WI38 (cell line): ENCODE measurements at regions not wholly inside any gene's neighbourhood (a gene's known extent, or its start where the extent isn't known, plus 50 kb on each side); places are given as distances from the start of the nearest gene placed in this dataset.

Source experiments
- H3K4me3 ChIP-seq: 2 replicates; pipeline ENCODE4 v1.5.1; 2011; ENCODE audit warnings: low read depth, mild to moderate bottlenecking, control low read depth, low read length
- CTCF ChIP-seq: IDR thresholded peaks from 2 replicates; pipeline ENCODE4 v1.5.1; 2012; ENCODE audit warnings: low read depth, mild to moderate bottlenecking, control low read depth, low read length

GRCh38 chr2:150034665-150035064 is 447.1 kb upstream of the MMADHC start:
- H3K4me3 ChIP-seq, result no peak overlapping the region
- no peak for TF ChIP-seq CTCF

GRCh38 chr2:150030436-150031190 is 443.0 kb upstream of the MMADHC start:
- no peak for TF ChIP-seq CTCF
- H3K4me3 ChIP-seq, result no peak overlapping the region

- no peak overlapping the region for H3K4me3 ChIP-seq
- no peak for TF ChIP-seq CTCF
These were observed 440.7 kb upstream of the MMADHC start for GRCh38 chr2:150028322-150028721.

- H3K4me3 ChIP-seq, result no peak overlapping the region
- no peak for TF ChIP-seq CTCF
These were observed 439.6 kb upstream of the MMADHC start for GRCh38 chr2:150027164-150027563.

GRCh38 chr2:150023663-150024062 is 436.1 kb upstream of the MMADHC start:
- H3K4me3 ChIP-seq, result no peak overlapping the region

GRCh38 chr2:150023044-150023443 is 435.5 kb upstream of the MMADHC start:
- TF ChIP-seq CTCF, result no peak
- H3K4me3 ChIP-seq, result no peak overlapping the region

More at GRCh38 chr2:150023663-150024062, 436.1 kb upstream of the MMADHC start:
- TF ChIP-seq CTCF, result no peak

GRCh38 chr2:150020937-150021673 is 433.5 kb upstream of the MMADHC start:
- no peak overlapping the region for H3K4me3 ChIP-seq
- no peak for TF ChIP-seq CTCF
